GM21737 (cell line): ENCODE measurements at regions not wholly inside any gene's neighbourhood (a gene's known extent, or its start where the extent isn't known, plus 50 kb on each side); places are given as distances from the start of the nearest gene placed in this dataset.

ENCODE experiments used
- ATAC-seq: cut with Tn5 transposase; IDR thresholded peaks from one replicate; pipeline ENCODE4 v1.9.1; 2021; ENCODE audit warnings: mild to moderate bottlenecking, moderate library complexity; ENCODE audit not compliant: unreplicated experiment

GRCh38 chr22:49536571-49537131 is 291.0 kb downstream of the BRD1 start:
- ATAC-seq: no peak

- no peak for ATAC-seq
These were observed 292.0 kb downstream of the BRD1 start for GRCh38 chr22:49535527-49536125.

- ATAC-seq: no peak
These were observed 292.5 kb downstream of the BRD1 start for GRCh38 chr22:49535126-49535525.

- ATAC-seq: no peak
These were observed 293.3 kb downstream of the BRD1 start for GRCh38 chr22:49534386-49534785.

GRCh38 chr22:49533886-49534285 is 293.8 kb downstream of the BRD1 start:
- no peak for ATAC-seq

- ATAC-seq: no peak
These were observed 294.5 kb downstream of the BRD1 start for GRCh38 chr22:49532869-49533802.

- no peak for ATAC-seq
These were observed 296.3 kb downstream of the BRD1 start for GRCh38 chr22:49531368-49531791.

- ATAC-seq: no peak
These were observed 296.9 kb downstream of the BRD1 start for GRCh38 chr22:49530671-49531367.

- no peak for ATAC-seq
These were observed 299.3 kb downstream of the BRD1 start for GRCh38 chr22:49528420-49528720.

- no peak for ATAC-seq
These were observed 299.9 kb downstream of the BRD1 start for GRCh38 chr22:49527611-49528419.

GRCh38 chr22:49525801-49526535 is 301.7 kb downstream of the BRD1 start:
- no peak for ATAC-seq

GRCh38 chr22:49525360-49525759 is 302.3 kb downstream of the BRD1 start:
- ATAC-seq: no peak

GRCh38 chr22:49524362-49524761 is 303.3 kb downstream of the BRD1 start:
- ATAC-seq: no peak

- no peak for ATAC-seq
These were observed 304.2 kb downstream of the BRD1 start for GRCh38 chr22:49523374-49524008.

- ATAC-seq: no peak
These were observed 304.9 kb downstream of the BRD1 start for GRCh38 chr22:49522582-49523373.

- no peak for ATAC-seq
These were observed 305.9 kb downstream of the BRD1 start for GRCh38 chr22:49521787-49522224.

- ATAC-seq: no peak
These were observed 308.4 kb downstream of the BRD1 start for GRCh38 chr22:49519117-49519737.

- no peak for ATAC-seq
These were observed 309.2 kb downstream of the BRD1 start for GRCh38 chr22:49518436-49518970.
